ENCODE measurements at regions not wholly inside any gene's neighbourhood (a gene's known extent, or its start where the extent isn't known, plus 50 kb on each side); places are given as distances from the start of the nearest gene placed in this dataset.
"Not testable (repeated sequence)": the region's sequence is repeated elsewhere in the genome, so short reads cannot be mapped to it uniquely, and the experiment has no call there.

DNA sequence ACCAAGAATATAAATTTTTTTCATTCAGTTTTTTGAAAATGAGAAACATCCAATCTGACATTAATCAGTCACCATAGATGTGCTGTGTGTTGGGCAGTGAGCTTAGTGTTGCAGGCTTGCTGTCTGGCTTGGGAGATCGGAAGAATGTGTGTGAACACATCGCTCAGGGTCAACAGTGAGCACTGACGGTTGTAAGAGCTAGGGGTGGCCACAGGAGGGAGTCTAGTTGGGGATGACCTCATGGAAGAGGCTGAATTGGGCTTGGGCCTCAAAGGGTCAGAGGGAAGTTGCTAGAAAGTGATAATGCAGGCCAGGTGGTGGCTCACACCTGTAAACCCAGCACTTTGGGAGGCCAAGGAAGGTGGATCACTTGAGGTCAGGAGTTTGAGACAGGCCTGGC lies 375.4 kb downstream of the DDX10 start:
- intact Hi-C loops (cut with DNase I) = no loop called here
- DNase-seq (ENCODE audit: low spot score) = no peak

DNA sequence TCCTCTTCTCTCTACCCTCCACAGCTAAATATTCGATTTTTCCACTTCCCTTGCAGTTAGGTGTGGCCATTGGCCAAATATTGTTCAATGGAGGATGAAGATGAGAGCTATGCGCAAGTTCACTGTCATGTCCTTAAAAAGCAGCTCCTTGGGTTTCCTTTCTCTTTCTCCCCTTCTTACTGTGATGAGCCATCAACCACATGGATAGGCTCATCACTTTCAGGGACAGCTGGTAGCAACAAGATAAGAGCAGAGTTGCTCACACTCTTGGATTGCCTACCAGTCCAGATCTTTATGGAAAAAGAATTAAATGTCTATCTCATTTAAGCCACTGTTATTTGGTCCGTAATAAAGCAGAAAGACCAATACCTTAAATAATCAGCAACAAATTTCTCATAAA lies 377.0 kb downstream of the DDX10 start:
- no peak for DNase-seq (ENCODE audit: low spot score)
- intact Hi-C loops (cut with DNase I) = no loop called here

DNA sequence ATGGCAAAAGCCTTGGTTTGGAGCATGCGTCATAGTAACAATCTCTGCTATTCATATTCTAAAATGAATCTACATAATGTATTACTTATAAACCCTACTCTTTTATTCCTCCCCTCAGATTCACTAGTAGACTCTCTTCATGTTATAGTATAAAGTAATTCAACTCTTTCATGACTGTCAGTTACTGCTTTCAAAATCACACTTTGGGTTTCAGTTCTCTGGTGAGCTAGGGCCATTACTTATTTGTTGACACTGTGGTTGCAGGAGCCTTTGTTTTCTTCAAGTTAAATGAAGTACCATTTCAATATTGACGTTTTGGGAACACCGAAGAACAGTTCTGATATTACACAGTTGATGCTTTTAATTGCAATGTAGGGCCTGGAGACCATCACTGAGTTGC lies 378.4 kb downstream of the DDX10 start:
- intact Hi-C loops (cut with DNase I) = no loop called here
- DNase-seq (ENCODE audit: low spot score) = no peak

DNA sequence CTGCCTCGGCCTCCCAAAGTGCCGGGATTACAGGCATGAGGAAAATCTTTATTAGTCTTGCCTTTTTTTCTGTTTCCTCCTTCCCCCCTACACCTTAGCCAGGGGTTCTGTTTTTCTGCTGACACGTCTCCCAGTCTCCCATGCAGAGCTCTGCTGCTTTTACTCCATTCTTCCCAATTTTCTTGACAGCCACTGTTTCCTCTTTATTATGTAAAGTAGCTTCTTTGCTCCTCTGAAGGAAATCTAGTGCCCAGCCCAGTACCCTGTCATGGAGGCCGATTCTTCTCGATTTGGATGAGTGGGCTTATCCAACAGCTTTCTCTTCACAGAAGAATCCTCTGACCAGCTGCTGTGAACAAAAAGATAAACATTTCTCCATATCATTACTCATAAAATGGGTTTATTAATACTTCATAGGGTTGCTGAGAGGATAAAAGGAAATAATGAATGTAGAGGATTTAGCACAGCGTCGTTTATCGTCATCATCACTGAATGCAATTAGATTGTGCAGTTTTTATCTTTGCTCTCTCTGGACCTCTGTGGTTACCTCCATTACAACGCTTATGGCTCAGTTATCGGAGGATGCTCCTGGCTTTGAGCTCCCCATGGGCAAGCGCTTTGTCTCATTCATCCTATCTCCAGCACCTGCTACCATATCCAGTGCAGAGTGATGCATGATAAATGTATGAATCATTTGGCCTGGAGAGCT lies 375.6 kb upstream of the C11orf87 start:
- intact Hi-C loops (cut with DNase I) = no loop called here
- DNase-seq (ENCODE audit: low spot score) = no peak

DNA sequence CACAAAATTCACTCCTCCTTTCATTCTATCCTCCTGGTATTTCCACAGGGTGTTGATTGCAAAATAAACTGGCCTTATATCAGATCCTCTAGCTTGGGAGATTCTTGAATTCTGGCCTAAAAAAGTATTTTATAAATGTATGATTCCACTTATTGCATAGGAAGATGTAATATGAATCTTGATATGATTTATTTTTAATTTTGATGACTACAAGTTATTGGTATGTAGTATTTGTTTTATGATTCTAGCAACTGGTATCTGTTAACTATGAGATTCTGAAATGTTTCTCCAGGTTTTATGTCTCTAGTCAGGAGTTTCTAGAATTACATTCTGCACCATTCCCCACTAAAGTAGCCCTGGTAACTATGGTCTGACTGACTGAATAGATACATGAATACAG lies 373.9 kb upstream of the C11orf87 start:
- intact Hi-C loops (cut with DNase I) = no loop called here
- DNase-seq (ENCODE audit: low spot score) = no peak

DNA sequence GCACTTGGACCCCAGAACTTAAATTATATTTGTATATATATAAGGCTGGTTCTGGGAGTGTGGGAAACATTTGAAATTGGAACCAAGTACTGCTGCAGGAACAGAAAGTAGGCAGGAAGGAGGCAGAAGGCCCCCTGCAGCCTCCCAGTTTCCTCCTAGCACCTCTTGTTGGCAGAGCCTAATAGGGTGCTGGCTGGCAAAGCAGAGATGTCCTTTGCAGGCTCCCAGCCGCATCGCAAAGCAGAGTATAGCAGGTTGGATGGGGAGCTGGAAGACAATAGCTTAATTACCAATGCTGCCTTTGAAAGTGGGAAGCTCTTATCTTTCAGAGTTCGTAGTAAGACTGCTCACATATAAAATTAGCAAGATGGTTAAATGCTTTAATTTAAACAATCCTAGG lies 370.8 kb upstream of the C11orf87 start:
- intact Hi-C loops (cut with DNase I) = no loop called here
- DNase-seq (ENCODE audit: low spot score) = no peak

DNA sequence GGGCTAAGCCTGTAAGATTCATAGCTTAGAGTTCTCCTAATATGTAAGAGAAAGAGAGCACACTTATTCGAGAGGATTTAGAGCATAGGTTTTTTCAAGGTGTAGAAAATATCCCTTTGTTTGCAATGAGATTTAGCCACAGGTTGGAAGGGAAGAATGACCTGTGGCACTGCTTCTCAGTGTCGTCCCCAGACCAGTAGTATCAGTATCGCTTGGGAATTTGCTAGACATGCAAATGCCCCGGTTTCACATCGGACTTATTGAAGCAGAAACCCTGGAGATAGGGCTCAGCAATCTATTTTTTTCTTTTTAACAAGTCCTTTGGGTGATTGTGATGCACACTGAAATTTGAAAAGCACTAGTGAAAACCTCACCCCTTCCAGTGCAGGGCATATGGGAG lies 362.6 kb upstream of the C11orf87 start:
- no peak for DNase-seq (ENCODE audit: low spot score)
- intact Hi-C loops (cut with DNase I) = no loop called here

DNA sequence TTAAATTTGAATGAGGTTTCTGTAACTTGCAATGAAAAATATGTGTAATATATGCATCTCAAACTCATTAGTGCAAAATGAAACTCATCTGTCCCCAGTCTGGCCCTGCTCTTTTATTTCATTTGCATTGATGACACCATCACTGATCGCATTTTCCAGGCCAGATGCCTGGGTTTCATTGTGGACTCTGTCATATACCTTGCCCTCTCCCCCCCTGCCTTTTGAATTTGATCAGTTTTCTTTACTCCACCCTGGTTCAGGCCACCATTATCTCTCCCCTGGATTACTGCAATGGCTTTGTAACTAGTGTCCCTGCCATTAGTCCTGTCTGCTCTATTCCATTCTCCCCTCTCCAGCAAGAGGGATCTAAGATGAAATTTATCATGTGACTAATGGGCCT lies 360.6 kb upstream of the C11orf87 start:
- no peak for DNase-seq (ENCODE audit: low spot score)
- intact Hi-C loops (cut with DNase I) = no loop called here

DNA sequence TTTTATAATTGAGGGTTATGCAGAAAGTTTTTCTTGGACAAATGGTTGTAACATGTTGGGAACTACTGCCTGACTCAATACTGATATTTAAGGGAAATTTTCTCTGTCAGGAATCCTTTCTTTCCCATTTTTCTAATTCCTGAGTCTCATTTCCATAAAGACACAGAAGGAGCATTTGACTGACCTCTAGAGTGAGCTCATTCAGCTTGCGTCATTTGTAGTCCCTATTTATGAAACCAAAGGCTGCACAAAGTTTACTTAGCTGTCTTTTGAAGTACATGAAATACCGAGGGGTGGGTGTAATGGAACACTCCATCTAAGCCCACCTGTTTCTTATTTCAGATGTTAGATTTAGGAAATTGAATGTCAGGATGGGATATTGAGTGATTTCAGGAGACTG lies 359.5 kb upstream of the C11orf87 start:
- intact Hi-C loops (cut with DNase I) = no loop called here
- no peak for DNase-seq (ENCODE audit: low spot score)

DNA sequence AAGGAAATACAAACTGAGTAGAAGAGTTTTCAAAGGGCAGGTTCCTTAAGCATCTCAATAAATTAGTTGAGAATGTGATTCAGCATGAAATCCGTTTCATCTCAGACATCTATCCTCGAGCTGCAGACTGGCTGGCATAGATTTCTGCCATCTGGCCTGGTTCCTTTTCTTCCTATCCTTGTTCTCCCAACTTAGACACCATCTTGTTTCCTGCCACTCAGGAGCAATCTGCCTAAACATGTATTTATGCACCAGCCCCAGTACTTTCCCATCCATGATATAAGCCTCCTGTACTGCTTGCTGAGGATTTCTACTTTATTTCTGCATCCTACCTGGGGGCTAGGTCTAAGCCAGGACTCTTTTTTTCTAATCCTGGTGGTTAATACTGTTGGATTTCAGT lies 359.1 kb upstream of the C11orf87 start:
- intact Hi-C loops (cut with DNase I) = no loop called here
- DNase-seq (ENCODE audit: low spot score) = no peak

DNA sequence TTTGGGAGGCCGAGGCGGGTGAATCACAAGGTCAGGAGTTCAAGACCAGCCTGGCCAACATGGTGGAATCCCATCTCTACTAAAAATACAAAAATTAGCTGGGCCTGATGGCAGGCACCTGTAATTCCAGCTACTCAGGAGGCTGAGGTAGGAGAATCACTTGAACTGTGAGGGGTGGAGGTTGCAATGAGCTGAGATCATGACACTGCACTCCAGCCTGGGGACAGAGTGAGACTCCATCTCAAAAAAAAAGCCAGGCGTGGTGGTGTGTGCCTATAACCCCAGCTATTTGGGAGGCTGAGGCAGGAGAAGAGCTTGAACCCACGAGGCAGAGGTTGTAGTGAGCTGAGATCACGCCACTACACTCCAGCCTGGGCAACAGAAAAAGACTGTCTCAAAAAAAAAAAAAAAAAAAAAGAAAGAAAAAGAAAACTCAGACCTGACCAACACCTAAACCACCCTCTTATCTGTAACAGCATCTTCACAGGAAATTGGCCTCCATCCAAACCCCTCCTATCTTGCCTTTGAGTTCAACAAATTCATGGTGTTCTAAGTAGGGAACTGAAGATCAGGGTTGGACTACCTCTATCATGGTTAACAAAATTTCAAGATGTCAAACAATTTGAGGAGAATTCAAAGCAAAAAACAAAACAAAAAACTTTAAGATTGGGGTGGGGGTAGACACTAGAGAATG lies 357.2 kb upstream of the C11orf87 start:
- intact Hi-C loops (cut with DNase I); DNase-seq (ENCODE audit: low spot score): not testable (repeated sequence)

DNA sequence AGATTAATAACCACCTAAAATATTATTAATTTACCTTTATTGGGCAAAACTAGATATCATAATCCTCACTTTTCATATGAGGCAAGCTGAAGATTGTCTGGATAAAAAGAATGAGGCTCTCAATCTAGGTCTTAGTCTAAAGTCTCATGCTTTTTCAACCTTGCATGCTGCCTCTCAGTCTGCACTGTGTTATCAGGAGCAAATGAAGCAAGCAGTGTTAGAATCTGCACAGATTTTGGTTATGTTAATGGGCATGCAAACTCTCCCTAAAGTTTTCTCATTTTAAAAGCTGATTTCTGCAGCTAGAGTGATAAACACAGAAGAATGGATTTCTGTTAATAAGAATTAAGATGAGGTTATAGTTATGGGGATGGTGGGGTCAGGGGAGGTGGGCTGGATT lies 350.7 kb upstream of the C11orf87 start:
- DNase-seq (ENCODE audit: low spot score) = no peak
- intact Hi-C loops (cut with DNase I) = no loop called here

DNA sequence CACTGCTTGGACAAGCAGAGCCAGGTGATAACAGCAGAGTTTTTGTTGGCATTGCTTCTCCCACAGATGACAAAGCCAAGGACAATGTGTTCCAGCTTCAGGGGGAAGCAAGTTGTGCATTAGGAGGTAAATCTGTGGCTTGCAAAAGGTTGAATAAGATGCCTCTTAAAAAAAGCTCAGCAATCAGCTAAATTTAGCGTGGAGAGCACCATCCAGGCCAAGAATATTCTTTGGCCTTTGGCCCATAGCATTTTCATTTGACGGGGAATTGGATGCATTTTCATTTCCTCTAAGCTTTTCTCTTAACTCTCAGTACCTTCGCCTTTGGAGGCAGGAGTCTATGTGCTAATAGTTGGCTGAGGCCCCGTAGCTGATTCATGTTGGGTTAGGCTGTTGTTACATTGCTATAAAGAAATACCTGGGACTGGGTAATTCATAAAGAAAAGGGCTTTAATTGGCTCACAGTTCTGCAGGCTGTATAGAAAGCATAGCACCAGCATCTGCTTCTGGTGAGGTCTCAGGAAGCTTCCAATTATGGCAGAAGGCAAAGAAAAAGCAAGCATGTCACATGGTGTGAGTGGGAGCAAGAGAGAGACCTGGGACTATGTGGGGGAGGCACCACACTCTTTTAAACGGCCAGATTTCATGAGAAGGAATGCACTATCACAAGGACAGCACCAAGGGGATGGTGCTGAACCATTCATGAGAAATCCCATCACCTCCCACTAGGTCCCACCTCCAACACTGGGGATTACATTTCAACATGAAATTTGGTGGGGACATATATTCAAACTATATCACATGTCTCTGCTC lies 350.1 kb upstream of the C11orf87 start:
- intact Hi-C loops (cut with DNase I) = no loop called here
- DNase-seq (ENCODE audit: low spot score) = no peak

DNA sequence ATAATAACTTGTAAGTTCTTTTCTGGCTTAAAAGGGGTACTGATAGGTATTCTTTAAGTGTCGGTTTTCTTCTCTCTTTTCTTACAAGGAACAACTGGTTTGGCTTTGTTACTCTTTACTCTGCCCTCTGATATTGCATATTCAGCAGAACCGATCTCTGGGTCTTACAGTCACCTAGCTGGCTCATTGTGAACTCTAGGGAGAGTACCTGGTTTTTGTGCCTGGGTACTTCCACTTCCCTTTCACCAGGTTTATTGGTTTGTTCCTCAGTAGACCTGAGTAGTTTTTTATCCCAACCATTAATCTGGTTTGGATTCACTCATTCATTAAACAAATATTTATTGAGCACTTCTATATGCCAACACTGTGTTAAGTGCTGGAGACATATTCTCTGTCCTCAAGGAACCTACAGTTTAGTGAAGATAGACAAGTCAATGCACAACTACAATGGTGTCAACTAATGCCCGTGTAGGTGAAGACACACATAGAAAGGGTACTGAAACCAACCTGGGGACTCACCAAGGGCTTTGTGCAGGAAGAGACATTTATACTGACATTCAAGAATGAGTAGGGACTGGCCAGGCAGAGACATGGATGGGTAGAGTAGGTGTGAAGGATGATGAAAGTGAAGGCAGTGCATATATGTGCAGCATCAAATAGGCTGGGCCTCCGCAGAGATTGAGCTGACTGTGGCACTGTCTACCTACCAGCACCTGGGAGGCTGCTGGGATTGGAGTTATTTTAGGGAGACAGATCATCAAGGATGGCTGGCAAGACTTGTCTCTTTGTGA lies 348.8 kb upstream of the C11orf87 start:
- DNase-seq (ENCODE audit: low spot score) = no peak
- intact Hi-C loops (cut with DNase I) = no loop called here

DNA sequence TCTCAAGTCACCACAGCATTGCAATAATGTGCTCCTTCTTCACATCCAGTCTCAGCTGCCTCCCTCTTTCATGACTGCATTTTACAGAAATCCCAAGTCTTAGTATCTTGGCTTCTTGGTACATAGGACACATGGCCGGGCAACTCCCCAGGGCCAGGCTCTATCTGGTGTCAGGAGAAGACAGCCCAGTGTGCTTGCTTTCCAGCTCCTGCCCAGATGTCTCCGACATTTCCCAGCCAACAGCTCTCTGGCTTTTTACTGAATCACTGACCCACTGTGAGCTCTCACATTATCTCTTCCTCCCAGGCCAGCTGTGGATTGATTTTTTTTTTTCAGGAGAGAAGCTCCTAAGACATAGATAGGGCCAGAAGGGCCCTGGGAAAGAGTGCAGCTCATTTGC lies 346.0 kb upstream of the C11orf87 start:
- DNase-seq (ENCODE audit: low spot score) = no peak
- intact Hi-C loops (cut with DNase I) = no loop called here

DNA sequence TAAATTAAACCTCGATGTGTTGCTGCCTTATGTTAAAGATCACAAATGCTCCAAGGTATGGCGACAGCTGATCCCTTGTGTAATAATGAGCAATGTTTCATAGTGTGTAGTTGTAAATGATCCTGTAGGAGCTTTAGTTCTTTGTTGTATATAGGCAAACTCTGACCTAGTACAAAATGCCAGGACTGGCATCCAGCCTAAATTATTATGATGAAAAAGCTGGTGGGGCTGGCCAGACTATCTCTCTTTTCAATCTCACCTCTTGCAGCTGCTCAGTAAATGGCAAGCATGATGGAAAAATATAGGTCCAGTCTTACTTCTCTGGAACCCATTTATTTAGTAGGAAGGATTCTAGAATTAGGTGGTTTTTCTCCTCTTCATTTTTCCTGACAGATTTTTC lies 345.1 kb upstream of the C11orf87 start:
- intact Hi-C loops (cut with DNase I) = no loop called here
- no peak for DNase-seq (ENCODE audit: low spot score)

DNA sequence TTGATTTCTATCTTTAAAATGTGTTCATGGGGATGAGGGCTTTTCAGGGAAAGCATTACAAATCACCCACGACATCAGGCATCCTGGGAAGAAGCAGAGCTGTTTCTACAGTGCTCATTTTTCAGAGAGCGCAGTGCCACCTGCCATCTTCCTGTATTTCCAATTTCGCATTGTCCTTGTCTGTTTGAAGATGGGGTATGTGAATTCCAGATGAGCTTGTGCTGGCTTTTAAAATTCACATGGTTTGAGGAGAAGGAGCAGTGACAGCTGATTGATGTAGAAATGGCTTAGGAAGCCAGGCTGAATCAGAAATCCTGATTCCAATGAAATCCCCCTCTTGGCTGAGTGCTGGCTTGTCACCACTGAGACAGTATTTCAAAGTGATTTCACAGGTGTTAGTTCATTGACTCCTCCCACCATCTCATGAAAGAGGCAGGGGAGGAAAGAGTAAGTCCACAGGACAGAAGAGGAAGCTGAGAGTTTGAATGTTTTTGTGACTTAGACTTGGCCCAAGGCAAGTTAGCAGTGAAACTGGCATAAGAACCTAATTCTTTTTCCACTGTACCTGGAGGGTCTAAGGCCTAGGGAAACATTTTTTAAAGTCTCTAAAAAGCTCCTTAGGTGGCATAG lies 344.6 kb upstream of the C11orf87 start:
- no peak for DNase-seq (ENCODE audit: low spot score)
- intact Hi-C loops (cut with DNase I) = no loop called here

DNA sequence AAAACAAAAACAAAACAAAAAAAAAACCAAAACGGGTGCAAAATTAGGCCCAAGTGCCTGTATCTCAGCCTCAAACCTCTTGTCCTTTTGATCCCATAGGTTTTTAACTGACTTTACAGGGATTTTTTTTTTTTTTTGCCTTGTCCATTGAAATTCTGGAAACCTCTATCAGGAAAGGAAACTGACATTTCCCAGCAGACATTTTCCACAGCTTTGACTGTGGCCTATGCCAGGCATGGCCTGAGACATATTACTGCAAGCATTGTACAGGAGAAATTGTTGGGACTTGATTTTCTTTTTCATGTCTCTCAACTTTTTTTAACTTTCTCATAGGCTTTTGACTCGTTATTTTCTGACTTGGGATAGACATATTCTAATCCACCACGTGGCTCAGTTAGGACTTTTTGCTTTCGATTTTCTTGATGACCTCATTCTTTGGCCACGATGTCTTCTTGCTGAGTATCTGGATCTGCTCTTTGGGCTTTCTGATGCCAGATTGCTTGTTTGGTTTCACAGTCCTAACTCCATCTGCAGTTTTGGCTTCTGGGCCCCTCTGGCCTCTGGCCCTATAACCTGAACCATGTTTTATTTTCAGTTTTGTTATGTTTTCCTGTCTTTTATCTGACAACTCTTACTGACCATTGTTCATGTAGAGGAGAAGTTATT lies 336.1 kb upstream of the C11orf87 start:
- intact Hi-C loops (cut with DNase I) = no loop called here

DNA sequence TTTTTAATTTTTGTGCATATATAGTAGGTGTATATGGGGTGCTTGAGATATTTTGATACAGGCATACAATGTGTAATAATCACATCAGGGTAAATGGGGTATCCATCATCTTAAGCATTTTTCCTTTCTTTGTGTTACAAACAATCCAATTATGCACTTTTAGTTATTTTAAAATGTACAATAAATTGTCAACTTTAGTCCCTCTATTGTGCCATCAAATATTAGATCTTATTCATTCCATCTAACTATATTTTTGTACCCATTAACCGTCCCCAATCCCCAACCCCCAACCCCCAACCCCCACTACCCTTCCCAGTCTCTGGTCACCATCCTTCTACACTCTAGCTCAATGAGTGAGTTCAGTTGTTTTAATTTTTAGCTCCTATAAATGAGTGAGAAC lies 335.1 kb upstream of the C11orf87 start:
- intact Hi-C loops (cut with DNase I) = no loop called here
- DNase-seq (ENCODE audit: low spot score) = no peak

More for the DNA sequence above, 336.1 kb upstream of the C11orf87 start:
- DNase-seq (ENCODE audit: low spot score) = no peak

Measured in posterior vena cava (tissue), 2 donors.